Caco-2 (cell line): ENCODE measurements at regions not wholly inside any gene's neighbourhood (a gene's known extent, or its start where the extent isn't known, plus 50 kb on each side); places are given as distances from the start of the nearest gene placed in this dataset.

Experiments
- BruUV-seq: library from RNA; stranded (reverse); fragments of 400-500 nt; replicated peaks from 2 replicates; lab custom pipeline; 2021; lab: Mats Ljungman, UMichigan
- CTCF ChIA-PET: fragments of 300-600 bp; sonication (Branson Sonifier 250); formaldehyde crosslinking; loops from one replicate; lab custom pipeline; 2022; ENCODE audit warnings: antibody characterized with exemption; lab: Charles Lee
- POLR2A ChIA-PET: fragments of 300-600 bp; sonication (Branson Sonifier 250); formaldehyde crosslinking; loops from one replicate; lab custom pipeline; 2022; ENCODE audit warnings: antibody characterized with exemption; lab: Charles Lee
- DNase-seq, 2 experiments: peaks; one replicate each; pipeline versions ENCODE4 v3.0.0 to v3.0.0-alpha.2; 2020 to 2022
- H3K27me3 ChIP-seq: replicated peaks from 2 replicates; pipeline ENCODE4 v1.6.0; 2011; ENCODE audit warnings: low read length; ENCODE audit not compliant: control insufficient read depth, insufficient read depth
- H3K36me3 ChIP-seq: 2 replicates; pipeline ENCODE4 v1.5.1; 2011; ENCODE audit warnings: low read length; ENCODE audit not compliant: control insufficient read depth, insufficient read depth
- H3K4me1 ChIP-seq: fragments of 250-450 bp; sonication (Bioruptor Pico); 2 replicates; pipeline ENCODE4 v1.5.1; 2020; ENCODE audit warnings: mild to moderate bottlenecking
- H3K4me3 ChIP-seq: 2 replicates; pipeline ENCODE4 v1.5.1; 2011; ENCODE audit warnings: low read depth, mild to moderate bottlenecking, control low read depth, low read length
- H3K9me3 ChIP-seq: fragments of 250-450 bp; sonication (Bioruptor Pico); 2 replicates; pipeline ENCODE4 v1.5.1; 2020; ENCODE audit warnings: mild to moderate bottlenecking, moderate library complexity
- H3K27ac Mint-ChIP-seq: one replicate; pipeline ENCODE4 v1.8.0; 2022; ENCODE audit warnings: mixed read lengths; ENCODE audit not compliant: unreplicated experiment
- H3K27me3 Mint-ChIP-seq: one replicate; pipeline ENCODE4 v1.8.0; 2022; ENCODE audit warnings: mixed read lengths; ENCODE audit not compliant: insufficient read depth, unreplicated experiment
- H3K36me3 Mint-ChIP-seq: one replicate; pipeline ENCODE4 v1.8.0; 2022; ENCODE audit warnings: mild to moderate bottlenecking, mixed read lengths; ENCODE audit not compliant: insufficient read depth, unreplicated experiment
- H3K4me1 Mint-ChIP-seq: one replicate; pipeline ENCODE4 v1.8.0; 2022; ENCODE audit warnings: low read depth, mixed read lengths; ENCODE audit not compliant: unreplicated experiment
- H3K4me3 Mint-ChIP-seq: one replicate; pipeline ENCODE4 v1.8.0; 2022; ENCODE audit warnings: mild to moderate bottlenecking, moderate library complexity, mixed read lengths; ENCODE audit not compliant: unreplicated experiment
- H3K9me3 Mint-ChIP-seq: one replicate; pipeline ENCODE4 v1.8.0; 2022; ENCODE audit warnings: mixed read lengths; ENCODE audit not compliant: unreplicated experiment
- CTCF ChIP-seq, 2 experiments: fragments of 200-600 bp in 1 of 2; IDR thresholded peaks; 1 replicate in 1 of 2; 2 replicates in 1 of 2; pipeline versions ENCODE4 v1.5.1 to v1.8.0; 2011 to 2022; ENCODE audit warnings: antibody characterized with exemption in 1 of 2, control low read depth in 1 of 2, inconsistent platforms in 1 of 2, low read depth in 1 of 2, low read length in 1 of 2, mild to moderate bottlenecking in 1 of 2, moderate library complexity in 1 of 2; ENCODE audit not compliant: insufficient read depth in 1 of 2, severe bottlenecking in 1 of 2, unreplicated experiment in 1 of 2
- intact Hi-C: fragments of 100-400 bp; cut with micrococcal nuclease; formaldehyde crosslinking; loops from one replicate; pipeline ENCODE4 v1.10.0; 2022; ENCODE audit not compliant: unreplicated experiment

- peaks cover 17% of the 10 kb centered on the region for H3K27me3 Mint-ChIP-seq
- no peaks in the 10 kb centered on the region for H3K4me1 ChIP-seq
- ChIA-PET POLR2A (no interaction called here), CTCF (no interaction called here)
- no peak overlapping the region for H3K27ac Mint-ChIP-seq
- no TSS peak for BruUV-seq
- H3K4me3 ChIP-seq: no peak overlapping the region
- H3K36me3 Mint-ChIP-seq: no peaks in the 10 kb centered on the region
- H3K9me3 ChIP-seq: 0 out of 2 replicates have a peak, but pooled peaks cover 6% of the 10 kb centered on the region
- peaks cover 12% of the 10 kb centered on the region for H3K9me3 Mint-ChIP-seq
- intact Hi-C loops: no loop called here
- DNase-seq: no peak
- H3K27me3 ChIP-seq: no peaks in the 10 kb centered on the region
- no peaks in the 10 kb centered on the region for H3K36me3 ChIP-seq
- TF ChIP-seq CTCF (IDR thresholded peaks at IDR 0.05; ENCODE audit: insufficient read depth in 1 of 2, low read depth in 1 of 2, low read length in 1 of 2, severe bottlenecking in 1 of 2, unreplicated experiment in 1 of 2): no peak
- no peaks in the 10 kb centered on the region for H3K4me1 Mint-ChIP-seq
- H3K4me3 Mint-ChIP-seq: no peak overlapping the region
Observed at GRCh38 chr20:19143890-19144289, 68.6 kb upstream of the SLC24A3 start.

DNA sequence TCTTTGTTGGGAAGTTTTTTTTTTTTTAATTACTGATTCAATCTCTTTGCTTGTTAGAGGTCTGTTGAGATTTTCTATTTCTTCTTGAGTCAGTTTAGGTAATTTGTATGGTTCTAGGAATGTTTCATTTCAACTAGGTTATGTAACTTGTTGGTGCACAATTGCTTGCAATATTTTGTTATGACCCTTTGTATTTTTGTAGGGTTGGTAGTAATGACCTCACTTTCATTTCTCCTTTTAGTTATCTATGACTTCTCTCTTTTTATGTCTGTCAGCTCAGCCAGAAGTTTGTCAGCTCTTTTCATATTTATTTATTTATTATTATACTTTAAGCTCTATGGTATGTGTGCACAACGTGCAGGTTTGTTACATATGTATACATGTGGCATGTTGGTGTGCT, 51.1 kb upstream of the SLC24A3 start:
- CTCF ChIA-PET: no interaction called here

More for the DNA sequence above, 51.1 kb upstream of the SLC24A3 start:
- no peak for TF ChIP-seq CTCF (IDR thresholded peaks at IDR 0.05; ENCODE audit: insufficient read depth in 1 of 2, low read depth in 1 of 2, low read length in 1 of 2, severe bottlenecking in 1 of 2, unreplicated experiment in 1 of 2)
- no peak for DNase-seq
- no peak overlapping the region for H3K4me3 ChIP-seq
- H3K9me3 ChIP-seq: 0 out of 2 replicates have a peak, but pooled peaks cover 4% of the 10 kb centered on the region
- peaks cover 24% of the 10 kb centered on the region for H3K27me3 Mint-ChIP-seq
- intact Hi-C loops: no loop called here
- H3K36me3 Mint-ChIP-seq: no peaks in the 10 kb centered on the region
- no peak overlapping the region for H3K4me3 Mint-ChIP-seq
- H3K4me1 ChIP-seq: no peaks in the 10 kb centered on the region
- H3K9me3 Mint-ChIP-seq: peaks cover 5% of the 10 kb centered on the region
- H3K36me3 ChIP-seq: no peaks in the 10 kb centered on the region
- H3K27ac Mint-ChIP-seq: no peak overlapping the region
- POLR2A ChIA-PET: no interaction called here
- no TSS peak for BruUV-seq
- H3K27me3 ChIP-seq: no peaks in the 10 kb centered on the region
- no peaks in the 10 kb centered on the region for H3K4me1 Mint-ChIP-seq
